ENCODE measurements at regions not wholly inside any gene's neighbourhood (a gene's known extent, or its start where the extent isn't known, plus 50 kb on each side); places are given as distances from the start of the nearest gene placed in this dataset.
"Not testable (repeated sequence)": the region's sequence is repeated elsewhere in the genome, so short reads cannot be mapped to it uniquely, and the experiment has no call there.

GRCh38 chr2:102872388-102872787 lies 110.6 kb downstream of the TMEM182 start:
- Histone ChIP-seq H3K79me2 (ENCODE audit: insufficient read depth, low read length) (no peaks in the 10 kb centered on the region), H3K4me1 (ENCODE audit: control insufficient read depth in 1 of 2, insufficient read depth in 2 of 2, low read length in 2 of 2) (no peaks in the 10 kb centered on the region), H3K9ac (ENCODE audit: low read length) (no peak overlapping the region), H4K20me1 (ENCODE audit: insufficient read depth) (no peaks in the 10 kb centered on the region), H3K27me3 (ENCODE audit: insufficient read depth, low read length) (no peaks in the 10 kb centered on the region), H3K4me2 (ENCODE audit: low read length) (no peak overlapping the region), H3K9me3 (ENCODE audit: control insufficient read depth in 1 of 2, insufficient read depth in 1 of 2, low read depth in 1 of 2, low read length in 2 of 2) (no peaks in the 10 kb centered on the region), H3K27ac (ENCODE audit: low read depth, low read length) (no peak overlapping the region), H3K4me3 (replicated peaks in 1 of 2; ENCODE audit: low read depth in 1 of 2, low read length in 2 of 2) (no peak overlapping the region), H2AFZ (ENCODE audit: low read depth, low read length, poor library complexity, severe bottlenecking) (no peak overlapping the region), H3K36me3 (ENCODE audit: control insufficient read depth in 1 of 2, insufficient read depth in 2 of 2, low read length in 2 of 2) (no peaks in the 10 kb centered on the region), H3K9me2 (ENCODE audit: insufficient read depth) (no peaks in the 10 kb centered on the region)
- ChIA-PET CTCF (interaction anchor here (1.0 to 1.6 kb wide), 3 partner anchors 31 to 119 kb away, joined by 4 to 8 read pairs (median 6); no protein-coding TSS in a partner anchor), POLR2A (no interaction called here), RAD21 (ENCODE audit: low non-redundant PET in 1 of 2, low total read pairs in 2 of 2, uncharacterized antibody in 2 of 2, unreplicated experiment in 2 of 2) (no interaction called here)
- TF ChIP-seq ZFX (IDR thresholded peaks at IDR 0.05) (no peak), CTCF (IDR thresholded peaks at IDR 0.05 in 2 of 3, conservative IDR thresholded peaks at IDR 0.05 in 1 of 3; ENCODE audit: borderline replicate concordance in 1 of 3, insufficient read depth in 1 of 3, low read depth in 2 of 3, low read length in 2 of 3) (0 out of 6 replicates have a peak, but pooled peaks of 1 of the 3 experiments have one; percentile 1), RAD21 (IDR thresholded peaks at IDR 0.05; ENCODE audit: low read depth) (peak; percentile 31; the same call in 1 of the 2 replicates), SP1 (IDR thresholded peaks at IDR 0.05; ENCODE audit: low read depth) (no peak)
- peak; percentile 4 for DNase-seq (ENCODE audit: low read depth, low spot score)
- intact Hi-C loops (cut with micrococcal nuclease): no loop called here
- no TSS peak for BruUV-seq (replicated peaks)
- no peak for ATAC-seq

- H3K36me3 ChIP-seq (ENCODE audit: control insufficient read depth in 1 of 2, insufficient read depth in 2 of 2, low read length in 2 of 2); H3K4me3 ChIP-seq (replicated peaks in 1 of 2; ENCODE audit: low read depth in 1 of 2, low read length in 2 of 2); H3K4me1 ChIP-seq (ENCODE audit: control insufficient read depth in 1 of 2, insufficient read depth in 2 of 2, low read length in 2 of 2); H3K79me2 ChIP-seq (ENCODE audit: insufficient read depth, low read length); RAD21 ChIA-PET (ENCODE audit: low non-redundant PET in 1 of 2, low total read pairs in 2 of 2, uncharacterized antibody in 2 of 2, unreplicated experiment in 2 of 2); H2AFZ ChIP-seq (ENCODE audit: low read depth, low read length, poor library complexity, severe bottlenecking); BruUV-seq (replicated peaks); H3K27me3 ChIP-seq (ENCODE audit: insufficient read depth, low read length); H3K9ac ChIP-seq (ENCODE audit: low read length); POLR2A ChIA-PET; intact Hi-C loops (cut with micrococcal nuclease); H3K27ac ChIP-seq (ENCODE audit: low read depth, low read length); H3K4me2 ChIP-seq (ENCODE audit: low read length); CTCF ChIA-PET; H3K9me2 ChIP-seq (ENCODE audit: insufficient read depth); ATAC-seq; DNase-seq (ENCODE audit: low read depth, low spot score); H3K9me3 ChIP-seq (ENCODE audit: control insufficient read depth in 1 of 2, insufficient read depth in 1 of 2, low read depth in 1 of 2, low read length in 2 of 2); H4K20me1 ChIP-seq (ENCODE audit: insufficient read depth): not testable (repeated sequence)
Measured at GRCh38 chr2:102879513-102879912, 117.7 kb downstream of the TMEM182 start.

Data from HCT116 (cell line).